SU-DHL-6 (cell line): ENCODE measurements at regions not wholly inside any gene's neighbourhood (a gene's known extent, or its start where the extent isn't known, plus 50 kb on each side); places are given as distances from the start of the nearest gene placed in this dataset.

ENCODE experiments used
- CTCF ChIP-seq: fragments of 200-600 bp; sonication (generic); IDR thresholded peaks from one replicate; pipeline ENCODE4 v1.5.1; 2017; ENCODE audit warnings: antibody characterized with exemption, mild to moderate bottlenecking, low read length, moderate library complexity; ENCODE audit not compliant: insufficient read depth, poor library complexity, severe bottlenecking
- EZH2phosphoT487 ChIP-seq: fragments of 200-600 bp; sonication (generic), shearing (Covaris generic); conservative IDR thresholded peaks from 2 replicates; pipeline ENCODE4 v1.6.1; 2018; ENCODE audit warnings: mild to moderate bottlenecking, antibody characterized with exemption, low read length, moderate library complexity, mixed read lengths

DNA sequence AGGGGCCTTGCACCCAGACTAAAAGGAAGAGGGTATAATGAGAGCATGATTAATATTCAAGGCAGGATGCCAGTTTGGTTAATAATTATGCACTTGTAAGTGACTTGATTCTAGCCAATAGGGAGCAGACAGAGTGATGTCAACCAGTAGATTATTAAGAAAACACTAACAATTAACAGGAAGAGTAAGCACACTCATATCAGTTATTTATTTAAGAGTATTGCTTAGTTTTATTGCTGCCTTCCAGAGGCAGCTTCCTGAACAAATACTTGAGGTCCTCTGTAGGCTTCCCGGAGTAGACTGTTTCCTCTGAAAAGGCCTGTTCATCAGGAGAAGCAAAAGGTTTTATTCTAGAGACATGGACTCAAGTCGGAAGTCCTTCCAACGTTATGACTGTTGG lies 129.1 kb upstream of the AFF2 start:
- no peak for TF ChIP-seq CTCF
- no peak for TF ChIP-seq EZH2phosphoT487
